WTC11 (cell line): ENCODE measurements at regions not wholly inside any gene's neighbourhood (a gene's known extent, or its start where the extent isn't known, plus 50 kb on each side); places are given as distances from the start of the nearest gene placed in this dataset.

Source experiments
- ATAC-seq: fragments of 200-7000 bp; cut with Tn5 transposase; 2 replicates; pipeline ENCODE4 v1.10.0; 2021; ENCODE audit warnings: mild to moderate bottlenecking, moderate library complexity
- CTCF ChIA-PET: fragments of 300-600 bp; sonication (Branson Sonifier 250); formaldehyde crosslinking; loops from one replicate; lab custom pipeline; 2021; ENCODE audit warnings: antibody characterized with exemption; lab: Charles Lee
- POLR2A ChIA-PET: fragments of 350-600 bp; sonication (Branson Sonifier 250); formaldehyde crosslinking; loops from one replicate; lab custom pipeline; 2021; ENCODE audit warnings: antibody characterized with exemption; lab: Charles Lee
- DNase-seq: peaks from one replicate; pipeline ENCODE4 v3.0.0; 2021; ENCODE audit warnings: low spot score
- H3K27ac Mint-ChIP-seq: 2 replicates; pipeline ENCODE4 v1.8.0; 2021; ENCODE audit warnings: mixed read lengths
- H3K27me3 Mint-ChIP-seq: 2 replicates; pipeline ENCODE4 v1.8.0; 2021; ENCODE audit warnings: low read depth, mild to moderate bottlenecking, moderate library complexity, mixed read lengths
- H3K36me3 Mint-ChIP-seq: 2 replicates; pipeline ENCODE4 v1.8.0; 2021; ENCODE audit warnings: mixed read lengths
- H3K4me1 Mint-ChIP-seq: 2 replicates; pipeline ENCODE4 v1.8.0; 2022; ENCODE audit warnings: mixed read lengths
- H3K4me3 Mint-ChIP-seq: 2 replicates; pipeline ENCODE4 v1.8.0; 2021; ENCODE audit warnings: mild to moderate bottlenecking, moderate library complexity, mixed read lengths
- H3K9me3 Mint-ChIP-seq: 2 replicates; pipeline ENCODE4 v1.8.0; 2021; ENCODE audit warnings: mixed read lengths
- AFF4 ChIP-seq: sonication (generic); formaldehyde crosslinking; IDR thresholded peaks from 2 replicates; pipeline ENCODE4 v1.8.1; 2023; ENCODE audit warnings: mild to moderate bottlenecking, missing genetic modification reagents, borderline replicate concordance
- CDX4 ChIP-seq: fragments of 250-450 bp; sonication (Bioruptor Pico); IDR thresholded peaks from 2 replicates; pipeline ENCODE4 v1.9.0; 2021; ENCODE audit warnings: moderate library complexity, mild to moderate bottlenecking, inconsistent platforms, borderline replicate concordance
- EMX1 ChIP-seq: fragments of 250-450 bp; sonication (Bioruptor Pico); IDR thresholded peaks from 2 replicates; pipeline ENCODE4 v1.8.0; 2021; ENCODE audit warnings: mild to moderate bottlenecking
- ERG ChIP-seq: fragments of 250-450 bp; sonication (Bioruptor Pico); IDR thresholded peaks from 2 replicates; pipeline ENCODE4 v1.8.0; 2021; ENCODE audit warnings: mild to moderate bottlenecking
- FOXK1 ChIP-seq: sonication (generic); formaldehyde crosslinking; IDR thresholded peaks from 2 replicates; pipeline ENCODE4 v1.8.0; 2022; ENCODE audit warnings: mild to moderate bottlenecking, moderate library complexity, missing genetic modification reagents
- GABPB1 ChIP-seq: sonication (generic); formaldehyde crosslinking; IDR thresholded peaks from 2 replicates; pipeline ENCODE4 v1.8.1; 2023; ENCODE audit warnings: mild to moderate bottlenecking, missing genetic modification reagents
- JUN ChIP-seq: sonication (generic); formaldehyde crosslinking; IDR thresholded peaks from 2 replicates; pipeline ENCODE4 v1.8.0; 2023; ENCODE audit warnings: mild to moderate bottlenecking, missing genetic modification reagents
- MLX ChIP-seq: sonication (generic); formaldehyde crosslinking; IDR thresholded peaks from 2 replicates; pipeline ENCODE4 v1.8.1; 2023; ENCODE audit warnings: mild to moderate bottlenecking, missing genetic modification reagents, moderate library complexity
- NFATC4 ChIP-seq: fragments of 250-450 bp; sonication (Bioruptor Pico); IDR thresholded peaks from 2 replicates; pipeline ENCODE4 v1.9.0; 2021; ENCODE audit warnings: mild to moderate bottlenecking
- NFYB ChIP-seq: sonication (generic); formaldehyde crosslinking; conservative IDR thresholded peaks from 2 replicates; pipeline ENCODE4 v1.8.0; 2022; ENCODE audit warnings: low read depth, missing genetic modification reagents
- NR2C2 ChIP-seq: sonication (generic); formaldehyde crosslinking; IDR thresholded peaks from 2 replicates; pipeline ENCODE4 v1.8.0; 2022; ENCODE audit warnings: mild to moderate bottlenecking, missing genetic modification reagents
- USF2 ChIP-seq: sonication (generic); formaldehyde crosslinking; IDR thresholded peaks from 2 replicates; pipeline ENCODE4 v1.8.1; 2023; ENCODE audit warnings: mild to moderate bottlenecking, missing genetic modification reagents, moderate library complexity
- ZBTB21 ChIP-seq: sonication (generic); formaldehyde crosslinking; IDR thresholded peaks from 2 replicates; pipeline ENCODE4 v1.8.1; 2023; ENCODE audit warnings: mild to moderate bottlenecking, missing genetic modification reagents, borderline replicate concordance
- ZBTB43 ChIP-seq: sonication (generic); formaldehyde crosslinking; IDR thresholded peaks from 2 replicates; pipeline ENCODE4 v1.8.1; 2023; ENCODE audit warnings: mild to moderate bottlenecking, missing genetic modification reagents
- ZMAT4 ChIP-seq: fragments of 250-450 bp; sonication (Bioruptor Pico); IDR thresholded peaks from 2 replicates; pipeline ENCODE4 v1.9.0; 2021; ENCODE audit warnings: mild to moderate bottlenecking
- ZNF121 ChIP-seq: sonication (generic); formaldehyde crosslinking; IDR thresholded peaks from 2 replicates; pipeline ENCODE4 v1.8.0; 2023; ENCODE audit warnings: missing genetic modification reagents
- ZNF263 ChIP-seq: sonication (generic); formaldehyde crosslinking; IDR thresholded peaks from 2 replicates; pipeline ENCODE4 v1.8.1; 2022; ENCODE audit warnings: low read depth, mild to moderate bottlenecking, moderate library complexity, missing genetic modification reagents
- ZNF423 ChIP-seq: fragments of 250-450 bp; sonication (Bioruptor Pico); IDR thresholded peaks from 2 replicates; pipeline ENCODE4 v2.1.2; 2022; ENCODE audit warnings: mild to moderate bottlenecking, moderate library complexity
- ZNF671 ChIP-seq: fragments of 250-450 bp; sonication (Bioruptor Pico); IDR thresholded peaks from 2 replicates; pipeline ENCODE4 v1.8.0; 2021; ENCODE audit warnings: mild to moderate bottlenecking
- ZSCAN18 ChIP-seq: fragments of 250-450 bp; sonication (Bioruptor Pico); IDR thresholded peaks from 2 replicates; pipeline ENCODE4 v2.1.2; 2022; ENCODE audit warnings: mild to moderate bottlenecking, moderate library complexity

- no peak for TF ChIP-seq USF2 (CRISPR knock-in tag)
Measured at GRCh38 chr5:61768692-61769281, 436.7 kb downstream of the ZSWIM6 start (continued).

- Mint-ChIP-seq H3K27me3 (no peaks in the 10 kb centered on the region; the same call in 1 of the 2 replicates), H3K4me3 (no peak overlapping the region), H3K36me3 (no peaks in the 10 kb centered on the region), H3K27ac (no peak overlapping the region), H3K4me1 (peaks cover 6% of the 10 kb centered on the region), H3K9me3 (no peaks in the 10 kb centered on the region)
- TF ChIP-seq MLX (CRISPR knock-in tag), result no peak
- no peak for TF ChIP-seq ZNF671 (CRISPR knock-in tag)
- TF ChIP-seq AFF4 (CRISPR knock-in tag), result no peak
- TF ChIP-seq ZNF423, result no peak
- TF ChIP-seq ZBTB43 (CRISPR knock-in tag), result no peak
- TF ChIP-seq GABPB1 (CRISPR knock-in tag), result no peak
- TF ChIP-seq ZNF121 (CRISPR knock-in tag), result no peak
- no peak for TF ChIP-seq EMX1
- no peak for TF ChIP-seq JUN (CRISPR knock-in tag)
- DNase-seq (no peak), ATAC-seq (no peak)
- CTCF ChIA-PET, result interaction anchor here (1.3 kb wide), 1 partner anchor 46 kb away, joined by 3 read pairs; no protein-coding TSS in a partner anchor
- POLR2A ChIA-PET, result no interaction called here
Measured at GRCh38 chr5:61771062-61771461, 439.0 kb downstream of the ZSWIM6 start.

- DNase-seq, result no peak
- Mint-ChIP-seq H3K9me3 (no peaks in the 10 kb centered on the region), H3K36me3 (no peaks in the 10 kb centered on the region), H3K4me3 (no peak overlapping the region), H3K4me1 (peaks cover 6% of the 10 kb centered on the region), H3K27me3 (no peaks in the 10 kb centered on the region; the same call in 1 of the 2 replicates), H3K27ac (no peak overlapping the region)
- ATAC-seq, result no peak
- ChIA-PET POLR2A (no interaction called here), CTCF (interaction anchor here (1.3 kb wide), 1 partner anchor 46 kb away, joined by 3 read pairs; no protein-coding TSS in a partner anchor)
- no peak for TF ChIP-seq ERG (CRISPR knock-in tag)
- TF ChIP-seq ZMAT4 (CRISPR knock-in tag), result no peak
- TF ChIP-seq NFYB (CRISPR knock-in tag), result no peak
- TF ChIP-seq NFATC4 (CRISPR knock-in tag), result no peak
- no peak for TF ChIP-seq ZNF263 (CRISPR knock-in tag)
- TF ChIP-seq NR2C2 (CRISPR knock-in tag), result no peak
- no peak for TF ChIP-seq ZBTB21 (CRISPR knock-in tag)
- TF ChIP-seq ZBTB43 (CRISPR knock-in tag), result no peak
- no peak for TF ChIP-seq FOXK1
- no peak for TF ChIP-seq EMX1
- TF ChIP-seq ZSCAN18, result no peak
- TF ChIP-seq CDX4 (CRISPR knock-in tag), result no peak
Measured at GRCh38 chr5:61771808-61772207, 439.8 kb downstream of the ZSWIM6 start.
